Vagina (tissue), 2 donors: ENCODE measurements at regions not wholly inside any gene's neighbourhood (a gene's known extent, or its start where the extent isn't known, plus 50 kb on each side); places are given as distances from the start of the nearest gene placed in this dataset.

ENCODE experiments used
- DNase-seq, 2 donors: peaks; one replicate each; pipeline ENCODE4 v3.0.0-alpha.2; 2017; ENCODE audit errors: extremely low spot score in 2 of 2
- H3K27ac ChIP-seq: fragments of 200-600 bp; sonication (generic); one replicate; pipeline ENCODE4 v1.5.1; 2019
- H3K27me3 ChIP-seq: fragments of 200-600 bp; sonication (generic); one replicate; pipeline ENCODE4 v1.5.1; 2019
- H3K36me3 ChIP-seq, 2 donors: fragments of 200-600 bp; sonication (generic); one replicate each; pipeline ENCODE4 v1.5.1; 2017 to 2019
- H3K4me1 ChIP-seq: fragments of 200-600 bp; sonication (generic); one replicate; pipeline ENCODE4 v1.5.1; 2019
- H3K4me3 ChIP-seq, 2 donors: fragments of 200-600 bp; sonication (generic); 1 replicate in 1 of 2; 2 replicates in 1 of 2; pipeline ENCODE4 v1.5.1; 2016 to 2019
- H3K9me3 ChIP-seq: fragments of 200-600 bp; sonication (generic); one replicate; pipeline ENCODE4 v1.5.1; 2019
- CTCF ChIP-seq, 3 experiments: fragments of 450-650 bp in 2 of 3; fragments of 200-600 bp in 1 of 3; sonication (generic) in 1 of 3; IDR thresholded peaks; one replicate each; pipeline ENCODE4 v1.5.1; 2017 to 2019; ENCODE audit warnings: antibody characterized with exemption in 3 of 3, mild to moderate bottlenecking in 2 of 3, moderate library complexity in 2 of 3
- POLR2A ChIP-seq, 2 donors: fragments of 450-650 bp; IDR thresholded peaks; one replicate each; pipeline ENCODE4 v1.6.1; 2017; ENCODE audit warnings: antibody characterized with exemption in 2 of 2, mild to moderate bottlenecking in 2 of 2, moderate library complexity in 2 of 2
- POLR2AphosphoS5 ChIP-seq, 2 donors: sonication (generic); formaldehyde crosslinking; IDR thresholded peaks; one replicate each; pipeline ENCODE4 v1.9.0; 2017; ENCODE audit warnings: antibody characterized with exemption in 2 of 2, mild to moderate bottlenecking in 2 of 2, low read depth in 1 of 2; ENCODE audit not compliant: insufficient read depth in 1 of 2
- intact Hi-C: fragments of 100-400 bp; cut with DNase I; formaldehyde crosslinking; loops from one replicate; pipeline ENCODE4 v1.15.1; 2023

DNA sequence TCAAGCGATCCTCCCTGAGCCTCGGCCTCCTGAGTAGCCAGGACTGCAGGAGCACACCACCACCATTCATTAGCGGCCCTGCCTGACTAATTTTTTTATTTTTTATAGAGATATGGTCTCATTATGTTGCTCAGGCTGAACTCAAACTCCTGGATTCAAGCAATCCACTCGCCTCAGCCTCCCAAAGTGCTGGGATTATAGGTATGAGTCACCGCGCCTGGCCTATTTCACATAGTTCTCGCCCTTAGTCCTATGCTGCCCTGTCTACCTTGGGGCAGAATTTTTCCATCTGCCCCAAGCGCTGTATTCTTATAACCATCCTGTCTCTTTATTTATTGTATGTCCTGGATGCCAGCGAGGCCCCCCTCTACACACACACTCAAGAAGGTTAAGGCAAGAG, 50.9 kb upstream of the BCL2L14 start:
- TF ChIP-seq POLR2AphosphoS5 (IDR thresholded peaks at IDR 0.05; ENCODE audit: insufficient read depth in 1 of 2, low read depth in 1 of 2) (no peak), POLR2A (IDR thresholded peaks at IDR 0.05) (no peak), CTCF (IDR thresholded peaks at IDR 0.05) (no peak)
- intact Hi-C loops: loop anchor here (5.0 to 10.0 kb wide), 2 partner anchors 115 to 428 kb away; no protein-coding TSS in a partner anchor
- no peak for DNase-seq

DNA sequence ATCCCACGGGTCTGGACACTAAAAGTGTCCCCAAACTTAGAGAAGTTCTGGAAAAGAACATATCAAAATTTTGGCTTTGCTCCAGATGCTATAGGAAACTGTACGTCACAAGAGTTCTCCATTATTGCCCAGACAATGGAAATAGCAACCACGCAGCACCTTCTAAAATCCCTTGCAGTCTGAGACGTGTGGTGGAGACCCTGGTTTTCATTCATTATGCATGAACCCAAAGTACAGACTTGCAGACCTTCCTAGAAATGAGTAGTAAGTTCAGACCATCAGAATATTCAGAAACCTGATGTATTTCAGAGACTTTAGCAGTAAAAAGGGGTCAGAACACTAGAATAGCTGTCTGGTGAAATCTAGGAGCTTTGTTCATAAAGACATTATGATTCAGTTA, 50.0 kb upstream of the BCL2L14 start:
- intact Hi-C loops: loop anchor here (5.0 to 10.0 kb wide), 2 partner anchors 116 to 428 kb away; no protein-coding TSS in a partner anchor
- Histone ChIP-seq H3K27ac (no peak overlapping the region), H3K27me3 (no peaks in the 10 kb centered on the region), H3K36me3 (no peaks in the 10 kb centered on the region), H3K4me1 (peaks cover 7% of the 10 kb centered on the region), H3K4me3 (no peak overlapping the region), H3K9me3 (no peaks in the 10 kb centered on the region)
- TF ChIP-seq CTCF (IDR thresholded peaks at IDR 0.05): no peak
- no peak for TF ChIP-seq POLR2A (IDR thresholded peaks at IDR 0.05)
- TF ChIP-seq POLR2AphosphoS5 (IDR thresholded peaks at IDR 0.05; ENCODE audit: insufficient read depth in 1 of 2, low read depth in 1 of 2): no peak
- no peak for DNase-seq

More for the DNA sequence above, 50.9 kb upstream of the BCL2L14 start:
- Histone ChIP-seq H3K4me3 (no peak overlapping the region), H3K36me3 (no peaks in the 10 kb centered on the region), H3K27ac (no peak overlapping the region), H3K4me1 (peaks cover 7% of the 10 kb centered on the region), H3K9me3 (no peaks in the 10 kb centered on the region), H3K27me3 (no peaks in the 10 kb centered on the region)
